H1 (cell line): ENCODE measurements at regions not wholly inside any gene's neighbourhood (a gene's known extent, or its start where the extent isn't known, plus 50 kb on each side); places are given as distances from the start of the nearest gene placed in this dataset.

Experiments used
- EZH2 ChIP-seq: fragments of 200-600 bp; sonication (generic); IDR thresholded peaks from 2 replicates; pipeline ENCODE4 v1.7.1; 2012; ENCODE audit warnings: low read depth, mild to moderate bottlenecking, moderate library complexity, low read length, inconsistent platforms; ENCODE audit not compliant: severe bottlenecking
- GTF2F1 ChIP-seq: IDR thresholded peaks from 2 replicates; pipeline ENCODE4 v1.6.1; 2012; ENCODE audit warnings: low read depth, low read length, improper control_type of control experiment, borderline replicate concordance
- RAD21 ChIP-seq, 2 experiments: IDR thresholded peaks in 1 of 2; conservative IDR thresholded peaks in 1 of 2; 2 replicates each; pipeline ENCODE4 v1.6.1; 2011; ENCODE audit warnings: low read depth in 2 of 2, low read length in 2 of 2, improper control_type of control experiment in 1 of 2, inconsistent platforms in 1 of 2, mild to moderate bottlenecking in 1 of 2, moderate library complexity in 1 of 2
- TF ChIP-seq, protein P1 (sequence below): IDR thresholded peaks from 2 replicates; pipeline ENCODE4 v1.6.1; 2011; ENCODE audit warnings: low read length, improper control_type of control experiment

DNA sequence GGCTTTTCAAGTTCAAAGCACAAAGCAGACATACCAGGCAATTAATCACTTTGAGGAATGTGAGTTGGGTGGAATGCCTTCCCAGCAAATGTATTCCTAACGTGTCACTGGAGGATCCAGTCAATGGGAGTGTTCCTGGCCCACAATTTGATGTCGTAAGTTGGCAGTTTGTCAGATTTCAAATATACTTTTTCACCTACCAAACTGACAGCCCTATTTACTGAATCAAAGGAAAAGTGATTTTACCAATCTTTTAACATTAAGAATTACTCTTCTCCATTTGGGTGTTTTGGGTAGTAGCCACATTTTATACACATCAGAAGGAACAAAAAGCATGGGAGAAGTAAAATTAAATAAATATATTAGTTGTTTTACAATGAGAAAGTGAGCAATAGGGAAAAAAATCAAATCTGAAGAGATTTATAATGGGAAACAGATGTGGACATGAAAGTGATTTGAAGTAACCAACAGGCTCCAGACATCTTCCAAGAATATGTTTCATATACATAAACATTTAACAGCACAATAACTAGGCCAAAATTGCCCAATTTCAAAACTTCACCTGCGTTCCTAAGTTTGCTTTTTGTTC, 222.9 kb downstream of the MTERF1 start:
- no peak for TF ChIP-seq GTF2F1
- TF ChIP-seq RAD21 (IDR thresholded peaks at IDR 0.05 in 1 of 2, conservative IDR thresholded peaks at IDR 0.05 in 1 of 2; ENCODE audit: low read depth in 2 of 2, low read length in 2 of 2) = no peak
- TF ChIP-seq, protein P1, sequence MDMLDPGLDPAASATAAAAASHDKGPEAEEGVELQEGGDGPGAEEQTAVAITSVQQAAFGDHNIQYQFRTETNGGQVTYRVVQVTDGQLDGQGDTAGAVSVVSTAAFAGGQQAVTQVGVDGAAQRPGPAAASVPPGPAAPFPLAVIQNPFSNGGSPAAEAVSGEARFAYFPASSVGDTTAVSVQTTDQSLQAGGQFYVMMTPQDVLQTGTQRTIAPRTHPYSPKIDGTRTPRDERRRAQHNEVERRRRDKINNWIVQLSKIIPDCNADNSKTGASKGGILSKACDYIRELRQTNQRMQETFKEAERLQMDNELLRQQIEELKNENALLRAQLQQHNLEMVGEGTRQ = no peak
- no peak for TF ChIP-seq EZH2
